ENCODE measurements at regions not wholly inside any gene's neighbourhood (a gene's known extent, or its start where the extent isn't known, plus 50 kb on each side); places are given as distances from the start of the nearest gene placed in this dataset.

DNA sequence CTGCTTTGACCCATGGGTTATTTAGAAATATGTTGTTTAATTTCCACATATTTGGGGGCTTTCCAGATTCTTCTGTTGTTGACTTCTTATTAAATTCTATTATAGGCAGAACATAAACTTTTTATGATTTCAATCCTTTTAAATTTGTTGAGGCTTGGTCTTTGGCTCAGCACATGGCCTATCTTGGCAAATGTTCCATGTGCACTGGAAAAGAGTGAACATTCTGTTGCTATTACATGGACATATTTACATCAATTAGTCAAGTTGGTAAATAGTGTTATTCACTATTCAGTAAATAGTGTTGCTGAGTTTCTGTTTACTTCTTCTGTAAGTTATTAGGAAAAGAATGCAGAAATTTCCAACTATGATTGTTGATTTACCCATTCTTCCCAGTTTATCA is 75.4 kb downstream of the ETS2 start:
- intact Hi-C loops (cut with DNase I; ENCODE audit: low total_unique reads), result no loop called here
- TF ChIP-seq, protein P1, sequence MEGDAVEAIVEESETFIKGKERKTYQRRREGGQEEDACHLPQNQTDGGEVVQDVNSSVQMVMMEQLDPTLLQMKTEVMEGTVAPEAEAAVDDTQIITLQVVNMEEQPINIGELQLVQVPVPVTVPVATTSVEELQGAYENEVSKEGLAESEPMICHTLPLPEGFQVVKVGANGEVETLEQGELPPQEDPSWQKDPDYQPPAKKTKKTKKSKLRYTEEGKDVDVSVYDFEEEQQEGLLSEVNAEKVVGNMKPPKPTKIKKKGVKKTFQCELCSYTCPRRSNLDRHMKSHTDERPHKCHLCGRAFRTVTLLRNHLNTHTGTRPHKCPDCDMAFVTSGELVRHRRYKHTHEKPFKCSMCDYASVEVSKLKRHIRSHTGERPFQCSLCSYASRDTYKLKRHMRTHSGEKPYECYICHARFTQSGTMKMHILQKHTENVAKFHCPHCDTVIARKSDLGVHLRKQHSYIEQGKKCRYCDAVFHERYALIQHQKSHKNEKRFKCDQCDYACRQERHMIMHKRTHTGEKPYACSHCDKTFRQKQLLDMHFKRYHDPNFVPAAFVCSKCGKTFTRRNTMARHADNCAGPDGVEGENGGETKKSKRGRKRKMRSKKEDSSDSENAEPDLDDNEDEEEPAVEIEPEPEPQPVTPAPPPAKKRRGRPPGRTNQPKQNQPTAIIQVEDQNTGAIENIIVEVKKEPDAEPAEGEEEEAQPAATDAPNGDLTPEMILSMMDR (IDR thresholded peaks at IDR 0.05), result no peak
- TF ChIP-seq POLR2A (IDR thresholded peaks at IDR 0.05), result no peak
- H3K4me3 ChIP-seq, result no peak overlapping the region
- DNase-seq, result no peak
- H3K9me3 ChIP-seq, result no peaks in the 10 kb centered on the region
- no peaks in the 10 kb centered on the region for H3K27me3 ChIP-seq
- no peaks in the 10 kb centered on the region for H3K4me1 ChIP-seq
- H3K36me3 ChIP-seq (ENCODE audit: low read depth, missing control alignments), result no peaks in the 10 kb centered on the region
- no peak overlapping the region for H3K27ac ChIP-seq

GRCh38 chr21:38880577-38880966 is 74.8 kb downstream of the ETS2 start:
- TF ChIP-seq POLR2A (IDR thresholded peaks at IDR 0.05), result no peak
- TF ChIP-seq, protein P1 (IDR thresholded peaks at IDR 0.05), result no peak
- no peak for DNase-seq
- Histone ChIP-seq H3K27ac (no peak overlapping the region), H3K9me3 (no peaks in the 10 kb centered on the region), H3K36me3 (ENCODE audit: low read depth, missing control alignments) (no peaks in the 10 kb centered on the region), H3K4me1 (no peaks in the 10 kb centered on the region), H3K27me3 (no peaks in the 10 kb centered on the region), H3K4me3 (no peak overlapping the region)
- intact Hi-C loops (cut with DNase I; ENCODE audit: low total_unique reads), result no loop called here
- 94 to 95% methylated on average over 6 of the region's 6 CpGs for WGBS, 2 donors

DNA sequence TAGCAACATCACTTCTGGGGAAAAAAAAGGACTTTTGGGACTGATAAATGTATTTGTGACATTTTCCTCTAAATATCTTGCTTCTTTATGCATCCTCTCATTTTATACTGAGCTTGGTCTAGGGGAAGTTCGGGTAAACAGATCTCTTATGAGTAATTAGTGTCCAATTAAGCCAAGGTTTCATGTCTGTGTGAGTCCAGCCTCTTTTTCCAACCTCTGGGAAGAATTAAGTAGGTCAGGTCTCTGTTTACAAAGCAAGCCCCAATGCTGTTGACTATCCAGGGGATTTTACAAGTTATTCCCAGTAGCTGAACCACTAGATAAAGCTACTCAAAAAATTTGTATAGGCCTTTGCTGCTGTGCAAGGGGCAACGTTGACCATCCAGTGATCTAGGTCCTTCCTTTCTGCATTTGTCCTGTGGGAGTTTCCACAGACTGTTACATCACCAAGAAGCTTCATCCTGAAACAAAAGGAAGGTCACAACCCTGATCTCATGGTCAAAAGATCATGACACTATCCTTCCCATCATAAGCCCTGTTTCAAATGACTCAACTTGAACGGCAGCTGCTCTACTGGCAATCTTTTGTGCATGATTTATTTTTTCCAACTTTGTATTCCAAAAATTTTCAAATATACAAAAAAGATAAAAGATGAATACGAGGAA is 74.3 kb downstream of the ETS2 start:
- 69 to 75% methylated on average over 4 of the region's 4 CpGs for WGBS, 2 donors
- no peak for DNase-seq
- no peaks in the 10 kb centered on the region for H3K27me3 ChIP-seq
- no peak overlapping the region for H3K27ac ChIP-seq
- H3K4me1 ChIP-seq, result no peaks in the 10 kb centered on the region
- H3K36me3 ChIP-seq (ENCODE audit: low read depth, missing control alignments), result no peaks in the 10 kb centered on the region
- intact Hi-C loops (cut with DNase I; ENCODE audit: low total_unique reads), result no loop called here
- TF ChIP-seq, protein P1 (IDR thresholded peaks at IDR 0.05), result no peak
- TF ChIP-seq POLR2A (IDR thresholded peaks at IDR 0.05), result no peak
- no peak overlapping the region for H3K4me3 ChIP-seq
- no peaks in the 10 kb centered on the region for H3K9me3 ChIP-seq

- Histone ChIP-seq H3K27me3 (no peaks in the 10 kb centered on the region), H3K27ac (no peak overlapping the region), H3K4me3 (no peak overlapping the region), H3K9me3 (no peaks in the 10 kb centered on the region), H3K36me3 (ENCODE audit: low read depth, missing control alignments) (no peaks in the 10 kb centered on the region), H3K4me1 (no peaks in the 10 kb centered on the region)
- no peak for TF ChIP-seq POLR2A (IDR thresholded peaks at IDR 0.05)
- TF ChIP-seq, protein P1 (IDR thresholded peaks at IDR 0.05), result no peak
- DNase-seq, result no peak
- WGBS, 2 donors, result 81 to 96% methylated on average over 1 of the region's 1 CpG
- intact Hi-C loops (cut with DNase I; ENCODE audit: low total_unique reads), result no loop called here
These were observed 72.8 kb downstream of the ETS2 start for GRCh38 chr21:38878379-38879179.
